Uterus (tissue), 2 donors: ENCODE measurements at regions not wholly inside any gene's neighbourhood (a gene's known extent, or its start where the extent isn't known, plus 50 kb on each side); places are given as distances from the start of the nearest gene placed in this dataset.
"Not testable (repeated sequence)": the region's sequence is repeated elsewhere in the genome, so short reads cannot be mapped to it uniquely, and the experiment has no call there.

Experiments used
- POLR2A ChIP-seq, 2 donors: fragments of 450-650 bp; IDR thresholded peaks; one replicate each; pipeline ENCODE4 v1.6.1; 2016; ENCODE audit warnings: antibody characterized with exemption in 2 of 2, mild to moderate bottlenecking in 1 of 2, moderate library complexity in 1 of 2
- TF ChIP-seq, protein P1 (sequence below), 4 experiments: fragments of 200-600 bp in 2 of 4; fragments of 450-650 bp in 2 of 4; sonication (generic) in 2 of 4; IDR thresholded peaks; one replicate each; pipeline ENCODE4 v1.5.1; 2016 to 2019; ENCODE audit warnings: antibody characterized with exemption in 4 of 4, mild to moderate bottlenecking in 2 of 4, moderate library complexity in 1 of 4

DNA sequence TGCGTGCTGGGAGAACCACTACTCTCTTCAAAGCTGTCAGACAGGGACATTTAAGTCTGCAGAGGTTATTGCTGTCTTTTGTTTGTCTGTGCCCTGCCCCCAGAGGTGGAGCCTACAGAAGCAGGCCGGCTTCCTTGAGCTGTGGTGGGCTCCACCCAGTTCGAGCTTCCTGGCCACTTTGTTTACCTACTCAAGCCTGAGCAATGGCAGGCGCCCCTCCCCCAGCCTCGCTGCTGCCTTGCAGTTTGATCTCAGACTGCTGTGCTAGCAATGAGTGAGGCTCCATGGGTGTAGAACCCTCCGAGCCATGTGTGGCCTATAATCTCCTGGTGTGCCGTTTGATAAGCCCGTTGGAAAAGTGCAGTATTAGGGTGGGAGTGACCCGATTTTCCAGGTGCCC lies 542.5 kb upstream of the KLF4 start:
- TF ChIP-seq POLR2A (IDR thresholded peaks at IDR 0.05), result not testable (repeated sequence)
- TF ChIP-seq, protein P1, sequence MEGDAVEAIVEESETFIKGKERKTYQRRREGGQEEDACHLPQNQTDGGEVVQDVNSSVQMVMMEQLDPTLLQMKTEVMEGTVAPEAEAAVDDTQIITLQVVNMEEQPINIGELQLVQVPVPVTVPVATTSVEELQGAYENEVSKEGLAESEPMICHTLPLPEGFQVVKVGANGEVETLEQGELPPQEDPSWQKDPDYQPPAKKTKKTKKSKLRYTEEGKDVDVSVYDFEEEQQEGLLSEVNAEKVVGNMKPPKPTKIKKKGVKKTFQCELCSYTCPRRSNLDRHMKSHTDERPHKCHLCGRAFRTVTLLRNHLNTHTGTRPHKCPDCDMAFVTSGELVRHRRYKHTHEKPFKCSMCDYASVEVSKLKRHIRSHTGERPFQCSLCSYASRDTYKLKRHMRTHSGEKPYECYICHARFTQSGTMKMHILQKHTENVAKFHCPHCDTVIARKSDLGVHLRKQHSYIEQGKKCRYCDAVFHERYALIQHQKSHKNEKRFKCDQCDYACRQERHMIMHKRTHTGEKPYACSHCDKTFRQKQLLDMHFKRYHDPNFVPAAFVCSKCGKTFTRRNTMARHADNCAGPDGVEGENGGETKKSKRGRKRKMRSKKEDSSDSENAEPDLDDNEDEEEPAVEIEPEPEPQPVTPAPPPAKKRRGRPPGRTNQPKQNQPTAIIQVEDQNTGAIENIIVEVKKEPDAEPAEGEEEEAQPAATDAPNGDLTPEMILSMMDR (IDR thresholded peaks at IDR 0.05), result not testable (repeated sequence)
